Chondrocyte (in vitro differentiated cells): ENCODE measurements at regions not wholly inside any gene's neighbourhood (a gene's known extent, or its start where the extent isn't known, plus 50 kb on each side); places are given as distances from the start of the nearest gene placed in this dataset.

Source experiments
- DNase-seq: peaks from one replicate; pipeline ENCODE4 v3.0.0; 2021; ENCODE audit warnings: mixed read lengths, low spot score
- H3K27ac Mint-ChIP-seq: one replicate; pipeline ENCODE4 v1.8.0; 2021; ENCODE audit warnings: mild to moderate bottlenecking, moderate library complexity, mixed read lengths; ENCODE audit not compliant: unreplicated experiment
- H3K27me3 Mint-ChIP-seq: 2 replicates; pipeline ENCODE4 v1.8.0; 2021; ENCODE audit warnings: low read depth, mixed read lengths
- H3K36me3 Mint-ChIP-seq: 2 replicates; pipeline ENCODE4 v1.8.0; 2021; ENCODE audit warnings: low read depth, mixed read lengths
- H3K4me1 Mint-ChIP-seq: 2 replicates; pipeline ENCODE4 v1.8.0; 2021; ENCODE audit warnings: low read depth, mild to moderate bottlenecking, mixed read lengths
- H3K4me3 Mint-ChIP-seq: one replicate; pipeline ENCODE4 v1.8.0; 2021; ENCODE audit warnings: mild to moderate bottlenecking, moderate library complexity, mixed read lengths; ENCODE audit not compliant: unreplicated experiment
- H3K9me3 Mint-ChIP-seq: 2 replicates; pipeline ENCODE4 v1.8.0; 2021; ENCODE audit warnings: low read depth, mixed read lengths
- CTCF ChIP-seq: fragments of 200-600 bp; sonication (generic); IDR thresholded peaks from 2 replicates; pipeline ENCODE4 v1.5.0; 2021; ENCODE audit warnings: antibody characterized with exemption, mild to moderate bottlenecking, moderate library complexity

GRCh38 chr11:15772981-15773380, 583.4 kb downstream of the SOX6 start:
- H3K9me3 Mint-ChIP-seq, result no peaks in the 10 kb centered on the region
- peaks cover 45% of the 10 kb centered on the region for H3K4me1 Mint-ChIP-seq
- H3K27me3 Mint-ChIP-seq, result no peaks in the 10 kb centered on the region
- no peak overlapping the region for H3K4me3 Mint-ChIP-seq
- no peak for TF ChIP-seq CTCF
- H3K36me3 Mint-ChIP-seq, result no peaks in the 10 kb centered on the region
- H3K27ac Mint-ChIP-seq, result peak overlapping the region; percentile 68
- DNase-seq, result no peak

GRCh38 chr11:15773476-15774387, 582.6 kb downstream of the SOX6 start:
- Mint-ChIP-seq H3K27ac (peak overlapping the region; percentile 85), H3K27me3 (no peaks in the 10 kb centered on the region), H3K4me3 (no peak overlapping the region), H3K9me3 (no peaks in the 10 kb centered on the region), H3K4me1 (peaks cover 51% of the 10 kb centered on the region), H3K36me3 (no peaks in the 10 kb centered on the region)
- TF ChIP-seq CTCF, result no peak
- no peak for DNase-seq

GRCh38 chr11:15774388-15774939, 581.9 kb downstream of the SOX6 start:
- DNase-seq, result no peak
- Mint-ChIP-seq H3K4me1 (peaks cover 57% of the 10 kb centered on the region), H3K27ac (peak overlapping the region; percentile 85), H3K4me3 (no peak overlapping the region), H3K27me3 (no peaks in the 10 kb centered on the region), H3K36me3 (no peaks in the 10 kb centered on the region), H3K9me3 (no peaks in the 10 kb centered on the region)
- no peak for TF ChIP-seq CTCF

GRCh38 chr11:15775015-15775541, 581.3 kb downstream of the SOX6 start:
- H3K27ac Mint-ChIP-seq, result peak overlapping the region; percentile 85
- peaks cover 63% of the 10 kb centered on the region for H3K4me1 Mint-ChIP-seq
- DNase-seq, result no peak

More at GRCh38 chr11:15775015-15775541, 581.3 kb downstream of the SOX6 start:
- Mint-ChIP-seq H3K27me3 (no peaks in the 10 kb centered on the region), H3K36me3 (no peaks in the 10 kb centered on the region), H3K4me3 (no peak overlapping the region), H3K9me3 (no peaks in the 10 kb centered on the region)
- TF ChIP-seq CTCF, result no peak
